Neural cell (in vitro differentiated cells): ENCODE measurements at regions not wholly inside any gene's neighbourhood (a gene's known extent, or its start where the extent isn't known, plus 50 kb on each side); places are given as distances from the start of the nearest gene placed in this dataset.

Experiments
- H2AFZ ChIP-seq: fragments of 200-600, 300-800 bp; sonication (generic), shearing (Covaris generic); 2 replicates; pipeline ENCODE4 v1.6.0; 2014; ENCODE audit warnings: low read depth, mild to moderate bottlenecking, antibody characterized with exemption, low read length, moderate library complexity
- H3F3A ChIP-seq: fragments of 200-600 bp; shearing (Covaris generic); 2 replicates; pipeline ENCODE4 v1.6.1; 2016; ENCODE audit warnings: mild to moderate bottlenecking, moderate library complexity, mixed read lengths, antibody characterized with exemption, low read length; ENCODE audit not compliant: insufficient read depth, poor library complexity, severe bottlenecking
- H3K27ac ChIP-seq: fragments of 200-600, 300-800 bp; sonication (generic), shearing (Covaris generic); 2 replicates; pipeline ENCODE4 v1.5.1; 2014; ENCODE audit warnings: mild to moderate bottlenecking, low read length, moderate library complexity
- H3K27me3 ChIP-seq: fragments of 300-800, 200-600 bp; sonication (generic), shearing (Covaris generic); 2 replicates; pipeline ENCODE4 v1.6.0; 2014; ENCODE audit warnings: mild to moderate bottlenecking, low read depth, low read length, moderate library complexity; ENCODE audit not compliant: insufficient read depth
- H3K36me3 ChIP-seq: fragments of 300-800, 200-600 bp; sonication (generic), shearing (Covaris generic); 2 replicates; pipeline ENCODE4 v1.5.1; 2014; ENCODE audit warnings: mild to moderate bottlenecking, antibody characterized with exemption, low read length, moderate library complexity; ENCODE audit not compliant: insufficient read depth
- H3K4me2 ChIP-seq: fragments of 300-800, 200-600 bp; sonication (generic), shearing (Covaris generic); 2 replicates; pipeline ENCODE4 v1.6.0; 2014; ENCODE audit warnings: mild to moderate bottlenecking, low read length
- H3K4me3 ChIP-seq: fragments of 300-800, 200-600 bp; sonication (generic), shearing (Covaris generic); 2 replicates; pipeline ENCODE4 v1.5.1; 2014; ENCODE audit warnings: mild to moderate bottlenecking, low read length, moderate library complexity
- H3K79me2 ChIP-seq: fragments of 200-600 bp; shearing (Covaris generic); replicated peaks from 2 replicates; pipeline ENCODE4 v1.6.0; 2014; ENCODE audit warnings: mild to moderate bottlenecking, low read length, moderate library complexity; ENCODE audit not compliant: insufficient read depth
- H3K9ac ChIP-seq: fragments of 300-800, 200-600 bp; sonication (generic), shearing (Covaris generic); 2 replicates; pipeline ENCODE4 v1.6.1; 2016; ENCODE audit warnings: mild to moderate bottlenecking, low read length, mixed read lengths
- H3K9me2 ChIP-seq: fragments of 200-600 bp; shearing (Covaris generic); 2 replicates; pipeline ENCODE4 v1.6.1; 2016; ENCODE audit warnings: mild to moderate bottlenecking, low read length, mixed read lengths; ENCODE audit not compliant: insufficient read depth
- H3K9me3 ChIP-seq: fragments of 200-600, 300-800 bp; sonication (generic), shearing (Covaris generic); 2 replicates; pipeline ENCODE4 v1.6.1; 2016; ENCODE audit warnings: mild to moderate bottlenecking, mixed run types, low read length, moderate library complexity, mixed read lengths
- H4K20me1 ChIP-seq: fragments of 200-600 bp; shearing (Covaris generic); 2 replicates; pipeline ENCODE4 v1.6.1; 2016; ENCODE audit warnings: mild to moderate bottlenecking, mixed run types; ENCODE audit not compliant: insufficient read depth
- EP300 ChIP-seq: fragments of 450-650 bp; conservative IDR thresholded peaks from 2 replicates; pipeline ENCODE4 v1.6.1; 2014; ENCODE audit warnings: antibody characterized with exemption, mild to moderate bottlenecking, moderate library complexity; ENCODE audit not compliant: poor library complexity, severe bottlenecking
- EZH2 ChIP-seq: fragments of 200-600, 300-800 bp; shearing (Covaris generic), sonication (generic); IDR thresholded peaks from 2 replicates; pipeline ENCODE4 v1.6.1; 2014; ENCODE audit warnings: antibody characterized with exemption, low read length, borderline replicate concordance, mild to moderate bottlenecking; ENCODE audit not compliant: insufficient read depth, poor library complexity, severe bottlenecking
- POLR2AphosphoS5 ChIP-seq: IDR thresholded peaks from 2 replicates; pipeline ENCODE4 v1.6.1; 2012
- RAD21 ChIP-seq: fragments of 450-650 bp; conservative IDR thresholded peaks from 2 replicates; pipeline ENCODE4 v1.6.1; 2014; ENCODE audit warnings: antibody characterized with exemption, mild to moderate bottlenecking, moderate library complexity
- SMC3 ChIP-seq: fragments of 450-650 bp; conservative IDR thresholded peaks from 2 replicates; pipeline ENCODE4 v1.6.1; 2014; ENCODE audit warnings: antibody characterized with exemption, mild to moderate bottlenecking, moderate library complexity; ENCODE audit not compliant: poor library complexity
- TAF1 ChIP-seq: IDR thresholded peaks from 2 replicates; pipeline ENCODE4 v1.6.1; 2012; ENCODE audit warnings: low read depth
- TF ChIP-seq, protein P1 (sequence below): IDR thresholded peaks from 2 replicates; pipeline ENCODE4 v1.6.1; 2012; ENCODE audit warnings: borderline replicate concordance
- TF ChIP-seq, protein P2 (sequence below): fragments of 450-650 bp; IDR thresholded peaks from 2 replicates; pipeline ENCODE4 v1.5.1; 2014; ENCODE audit warnings: antibody characterized with exemption, mild to moderate bottlenecking, moderate library complexity; ENCODE audit not compliant: poor library complexity, severe bottlenecking

DNA sequence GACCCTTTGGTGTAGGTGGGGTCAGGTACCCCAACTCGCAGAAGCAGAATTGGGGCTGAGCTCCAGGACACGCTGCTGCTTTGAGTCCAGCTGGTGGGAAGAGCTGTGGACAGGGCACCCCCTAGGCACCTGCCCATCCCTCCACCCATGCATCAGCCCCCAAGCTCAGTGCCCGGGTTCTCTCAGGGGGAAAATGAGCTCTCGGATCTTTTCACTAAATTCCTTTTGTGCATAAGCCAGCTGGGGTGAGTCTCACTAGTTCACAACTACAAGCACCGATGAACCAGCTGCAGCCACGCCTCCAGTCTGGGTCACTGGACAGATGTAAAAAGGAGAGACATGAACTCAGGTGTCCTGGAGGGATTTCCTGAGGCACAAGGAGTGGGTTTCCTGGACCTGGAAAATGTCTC, 286.8 kb downstream of the CRLF2 start:
- H3K9me2 ChIP-seq: no peaks in the 10 kb centered on the region
- TF ChIP-seq, protein P1, sequence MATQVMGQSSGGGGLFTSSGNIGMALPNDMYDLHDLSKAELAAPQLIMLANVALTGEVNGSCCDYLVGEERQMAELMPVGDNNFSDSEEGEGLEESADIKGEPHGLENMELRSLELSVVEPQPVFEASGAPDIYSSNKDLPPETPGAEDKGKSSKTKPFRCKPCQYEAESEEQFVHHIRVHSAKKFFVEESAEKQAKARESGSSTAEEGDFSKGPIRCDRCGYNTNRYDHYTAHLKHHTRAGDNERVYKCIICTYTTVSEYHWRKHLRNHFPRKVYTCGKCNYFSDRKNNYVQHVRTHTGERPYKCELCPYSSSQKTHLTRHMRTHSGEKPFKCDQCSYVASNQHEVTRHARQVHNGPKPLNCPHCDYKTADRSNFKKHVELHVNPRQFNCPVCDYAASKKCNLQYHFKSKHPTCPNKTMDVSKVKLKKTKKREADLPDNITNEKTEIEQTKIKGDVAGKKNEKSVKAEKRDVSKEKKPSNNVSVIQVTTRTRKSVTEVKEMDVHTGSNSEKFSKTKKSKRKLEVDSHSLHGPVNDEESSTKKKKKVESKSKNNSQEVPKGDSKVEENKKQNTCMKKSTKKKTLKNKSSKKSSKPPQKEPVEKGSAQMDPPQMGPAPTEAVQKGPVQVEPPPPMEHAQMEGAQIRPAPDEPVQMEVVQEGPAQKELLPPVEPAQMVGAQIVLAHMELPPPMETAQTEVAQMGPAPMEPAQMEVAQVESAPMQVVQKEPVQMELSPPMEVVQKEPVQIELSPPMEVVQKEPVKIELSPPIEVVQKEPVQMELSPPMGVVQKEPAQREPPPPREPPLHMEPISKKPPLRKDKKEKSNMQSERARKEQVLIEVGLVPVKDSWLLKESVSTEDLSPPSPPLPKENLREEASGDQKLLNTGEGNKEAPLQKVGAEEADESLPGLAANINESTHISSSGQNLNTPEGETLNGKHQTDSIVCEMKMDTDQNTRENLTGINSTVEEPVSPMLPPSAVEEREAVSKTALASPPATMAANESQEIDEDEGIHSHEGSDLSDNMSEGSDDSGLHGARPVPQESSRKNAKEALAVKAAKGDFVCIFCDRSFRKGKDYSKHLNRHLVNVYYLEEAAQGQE: no peak
- TF ChIP-seq POLR2AphosphoS5: no peak
- TF ChIP-seq, protein P2, sequence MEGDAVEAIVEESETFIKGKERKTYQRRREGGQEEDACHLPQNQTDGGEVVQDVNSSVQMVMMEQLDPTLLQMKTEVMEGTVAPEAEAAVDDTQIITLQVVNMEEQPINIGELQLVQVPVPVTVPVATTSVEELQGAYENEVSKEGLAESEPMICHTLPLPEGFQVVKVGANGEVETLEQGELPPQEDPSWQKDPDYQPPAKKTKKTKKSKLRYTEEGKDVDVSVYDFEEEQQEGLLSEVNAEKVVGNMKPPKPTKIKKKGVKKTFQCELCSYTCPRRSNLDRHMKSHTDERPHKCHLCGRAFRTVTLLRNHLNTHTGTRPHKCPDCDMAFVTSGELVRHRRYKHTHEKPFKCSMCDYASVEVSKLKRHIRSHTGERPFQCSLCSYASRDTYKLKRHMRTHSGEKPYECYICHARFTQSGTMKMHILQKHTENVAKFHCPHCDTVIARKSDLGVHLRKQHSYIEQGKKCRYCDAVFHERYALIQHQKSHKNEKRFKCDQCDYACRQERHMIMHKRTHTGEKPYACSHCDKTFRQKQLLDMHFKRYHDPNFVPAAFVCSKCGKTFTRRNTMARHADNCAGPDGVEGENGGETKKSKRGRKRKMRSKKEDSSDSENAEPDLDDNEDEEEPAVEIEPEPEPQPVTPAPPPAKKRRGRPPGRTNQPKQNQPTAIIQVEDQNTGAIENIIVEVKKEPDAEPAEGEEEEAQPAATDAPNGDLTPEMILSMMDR: no peak
- no peak for TF ChIP-seq SMC3
- no peak for TF ChIP-seq EZH2
- H3K27ac ChIP-seq: no peak overlapping the region
- no peaks in the 10 kb centered on the region for H3K79me2 ChIP-seq
- H2AFZ ChIP-seq: no peak overlapping the region
- H3K27me3 ChIP-seq: no peaks in the 10 kb centered on the region
- no peaks in the 10 kb centered on the region for H3K36me3 ChIP-seq
- H4K20me1 ChIP-seq: no peaks in the 10 kb centered on the region
- H3F3A ChIP-seq: no peaks in the 10 kb centered on the region
- no peak overlapping the region for H3K9ac ChIP-seq
- H3K4me2 ChIP-seq: no peak overlapping the region
- no peaks in the 10 kb centered on the region for H3K9me3 ChIP-seq
- H3K4me3 ChIP-seq: no peak overlapping the region

DNA sequence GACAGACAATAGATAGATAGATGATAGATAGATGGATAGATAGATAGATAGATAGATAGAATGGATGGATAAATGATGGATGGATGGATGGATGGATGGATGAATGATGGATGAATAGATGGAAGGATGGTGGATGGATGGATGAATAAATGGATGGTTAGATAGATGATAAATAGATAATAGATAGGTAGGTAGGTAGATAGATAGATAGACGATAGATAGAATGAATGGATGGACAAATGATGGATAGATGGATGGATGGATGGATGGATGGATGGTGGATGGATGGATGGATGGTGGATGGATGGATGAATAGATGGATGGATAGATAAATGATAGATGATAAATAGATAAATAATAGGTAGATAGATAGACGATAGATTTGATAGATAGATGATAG, 287.4 kb downstream of the CRLF2 start:
- Histone ChIP-seq H3K9me3 (no peaks in the 10 kb centered on the region), H3K4me3 (no peak overlapping the region), H3K4me2 (no peak overlapping the region), H3K79me2 (no peaks in the 10 kb centered on the region), H3K27ac (no peak overlapping the region), H4K20me1 (no peaks in the 10 kb centered on the region), H3K27me3 (no peaks in the 10 kb centered on the region), H3F3A (no peaks in the 10 kb centered on the region), H2AFZ (no peak overlapping the region), H3K9me2 (no peaks in the 10 kb centered on the region), H3K36me3 (no peaks in the 10 kb centered on the region), H3K9ac (no peak overlapping the region)
- TF ChIP-seq EP300 (no peak), POLR2AphosphoS5 (no peak), RAD21 (no peak), TAF1 (no peak)
- TF ChIP-seq, protein P2: no peak
